Spinal cord (tissue), 9 donors: ENCODE measurements at regions not wholly inside any gene's neighbourhood (a gene's known extent, or its start where the extent isn't known, plus 50 kb on each side); places are given as distances from the start of the nearest gene placed in this dataset.

ENCODE experiments used
- DNase-seq, 6 donors: peaks; one replicate each; pipeline versions ENCODE4 v3.0.0 to v3.0.0-alpha.2; 2013 to 2015; ENCODE audit warnings: low spot score in 6 of 6, low read depth in 4 of 6
- H3K27ac ChIP-seq: one replicate; pipeline ENCODE4 v1.5.1; 2013; ENCODE audit warnings: low read depth, low read length, control low read depth
- H3K27me3 ChIP-seq: one replicate; pipeline ENCODE4 v1.6.1; 2013; ENCODE audit warnings: low read length; ENCODE audit not compliant: control insufficient read depth, insufficient read depth
- H3K36me3 ChIP-seq: one replicate; pipeline ENCODE4 v1.6.1; 2013; ENCODE audit warnings: low read length; ENCODE audit not compliant: control insufficient read depth, insufficient read depth
- H3K4me1 ChIP-seq: one replicate; pipeline ENCODE4 v1.6.1; 2013; ENCODE audit warnings: low read length; ENCODE audit not compliant: control insufficient read depth, insufficient read depth
- H3K4me3 ChIP-seq: one replicate; pipeline ENCODE4 v1.5.1; 2013; ENCODE audit warnings: low read depth, low read length, control low read depth
- H3K9me3 ChIP-seq: one replicate; pipeline ENCODE4 v1.6.1; 2013; ENCODE audit warnings: low read length; ENCODE audit not compliant: control insufficient read depth, insufficient read depth
- WGBS: methylation state at CpG from one replicate; pipeline ENCODE4 v1.1.5; 2013; ENCODE audit warnings: missing lambda C conversion rate; ENCODE audit not compliant: insufficient coverage; 5-methylcytosine and 5-hydroxymethylcytosine counted together
- donor health status: healthy.

DNA sequence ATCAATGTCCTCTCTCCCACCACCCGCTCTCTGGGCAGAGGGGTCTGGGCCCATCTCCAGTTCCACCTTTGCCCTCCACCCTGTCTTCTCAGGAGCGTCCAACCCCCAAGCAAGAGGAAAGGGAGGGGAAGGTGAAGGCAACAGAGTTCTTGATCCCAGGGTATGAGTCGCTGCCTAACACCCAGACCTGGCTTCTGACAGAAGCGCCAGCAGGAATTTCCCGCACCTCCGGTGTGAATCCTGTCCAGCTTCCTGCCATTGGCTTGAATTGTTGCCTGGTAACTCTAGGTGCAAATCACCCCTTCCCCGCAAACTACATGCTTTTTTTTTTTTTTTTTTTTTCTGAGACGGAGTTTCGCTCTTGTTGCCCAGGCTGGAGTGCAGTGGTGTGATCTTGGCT, 84.2 kb upstream of the IER5L start:
- H3K27ac ChIP-seq, result no peak overlapping the region
- H3K36me3 ChIP-seq, result no peaks in the 10 kb centered on the region
- H3K9me3 ChIP-seq, result no peaks in the 10 kb centered on the region
- no peak overlapping the region for H3K4me3 ChIP-seq
- peaks cover 12% of the 10 kb centered on the region for H3K27me3 ChIP-seq
- WGBS, result 100% methylated on average over 1 of the region's 9 CpGs
- H3K4me1 ChIP-seq, result peaks cover 20% of the 10 kb centered on the region
- DNase-seq, result no peak

DNA sequence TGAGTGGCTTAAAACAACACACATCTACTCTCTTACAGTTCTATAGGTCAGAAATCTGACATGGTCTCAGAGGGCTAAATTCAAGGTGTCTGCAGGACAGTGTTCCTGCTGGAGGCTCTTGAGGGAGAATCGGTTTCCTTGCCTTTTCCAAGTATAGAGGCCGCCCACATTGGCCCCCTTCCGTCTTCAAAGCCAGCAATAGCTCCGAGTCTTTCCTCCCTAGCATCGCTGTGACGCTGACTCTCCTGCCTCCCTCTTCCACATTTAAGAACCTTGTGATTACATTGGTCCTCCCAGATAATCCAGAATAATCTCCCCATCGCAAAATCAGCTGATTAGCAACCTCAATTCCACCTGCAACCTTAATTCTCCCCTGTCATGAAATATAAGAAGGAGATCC, 81.3 kb upstream of the IER5L start:
- no peak overlapping the region for H3K4me3 ChIP-seq
- DNase-seq, result peak in 1 of 6 donors; percentile 50
- WGBS, result 69% methylated on average over 7 of the region's 7 CpGs

DNA sequence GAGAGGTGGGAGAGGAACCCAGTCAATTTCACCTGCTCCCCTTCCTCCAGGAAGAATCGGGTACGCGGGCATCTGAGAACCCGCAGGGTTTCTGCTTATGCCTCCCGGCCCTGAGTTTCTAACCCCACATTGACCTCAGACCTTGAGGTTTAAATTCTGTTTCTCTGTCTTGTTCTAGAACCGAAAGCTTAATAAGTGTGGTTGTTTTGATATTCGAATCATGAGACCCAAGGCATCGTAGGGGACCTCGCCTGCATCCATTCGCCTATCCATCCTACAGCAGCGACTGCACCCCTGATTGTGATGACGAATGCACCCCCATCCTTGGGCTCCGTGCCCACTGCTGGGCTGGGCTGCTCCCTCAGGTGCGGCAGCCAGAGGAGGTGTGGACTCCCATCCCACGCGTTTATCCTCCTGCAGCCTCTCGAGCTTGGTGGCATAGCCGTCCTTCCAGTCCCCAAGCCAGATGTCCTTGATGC, 80.8 kb upstream of the IER5L start:
- Histone ChIP-seq H3K4me3 (peak overlapping the region; percentile 26), H3K9me3 (no peaks in the 10 kb centered on the region), H3K27ac (no peak overlapping the region), H3K27me3 (peaks cover 15% of the 10 kb centered on the region), H3K4me1 (peaks cover 28% of the 10 kb centered on the region), H3K36me3 (no peaks in the 10 kb centered on the region)
- 17% methylated on average over 14 of the region's 18 CpGs for WGBS
- DNase-seq, result no peak

More for the DNA sequence above, 81.3 kb upstream of the IER5L start:
- Histone ChIP-seq H3K27me3 (peaks cover 12% of the 10 kb centered on the region), H3K9me3 (no peaks in the 10 kb centered on the region), H3K27ac (no peak overlapping the region), H3K36me3 (no peaks in the 10 kb centered on the region), H3K4me1 (peaks cover 23% of the 10 kb centered on the region)

DNA sequence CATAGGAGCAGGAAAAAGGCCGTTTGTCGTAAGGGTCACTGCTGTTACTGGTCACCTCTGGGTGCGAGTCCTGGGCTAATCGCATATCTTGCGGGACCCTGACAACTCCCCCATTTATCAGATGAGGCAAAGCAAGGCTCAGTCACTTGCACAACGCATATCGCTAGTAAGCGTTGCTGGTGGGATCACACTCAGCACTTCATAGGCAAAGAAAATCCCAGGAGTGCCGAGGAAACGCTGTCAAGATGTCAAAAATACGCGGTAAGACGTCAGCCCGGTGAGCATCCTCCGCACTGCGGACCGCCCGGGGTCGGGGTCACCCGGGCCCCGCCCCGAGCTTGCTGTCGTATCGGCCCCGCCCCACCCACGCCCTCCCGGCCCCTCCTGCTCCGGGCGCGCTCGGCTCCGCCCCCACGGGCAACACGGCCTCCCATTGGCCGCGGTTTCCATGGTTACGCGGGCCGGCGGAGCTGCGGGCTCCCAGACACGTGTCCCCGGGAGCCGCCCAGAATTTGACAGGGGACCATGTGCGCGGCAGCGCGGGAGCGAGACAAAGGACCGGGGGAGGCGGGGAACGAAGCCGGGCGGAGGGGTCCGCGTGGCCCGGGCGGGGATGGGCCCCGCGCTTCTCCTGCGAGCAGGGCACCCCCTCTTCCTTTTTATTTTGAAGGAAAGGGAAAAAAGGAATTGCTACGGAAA, 80.2 kb upstream of the IER5L start:
- 6% methylated on average over 60 of the region's 62 CpGs for WGBS
- Histone ChIP-seq H3K4me1 (peaks cover 34% of the 10 kb centered on the region), H3K4me3 (peak overlapping the region; percentile 26), H3K36me3 (no peaks in the 10 kb centered on the region), H3K9me3 (no peaks in the 10 kb centered on the region), H3K27ac (no peak overlapping the region), H3K27me3 (peaks cover 15% of the 10 kb centered on the region)
- DNase-seq, result peak; percentile 63 to 99 (median 87)

DNA sequence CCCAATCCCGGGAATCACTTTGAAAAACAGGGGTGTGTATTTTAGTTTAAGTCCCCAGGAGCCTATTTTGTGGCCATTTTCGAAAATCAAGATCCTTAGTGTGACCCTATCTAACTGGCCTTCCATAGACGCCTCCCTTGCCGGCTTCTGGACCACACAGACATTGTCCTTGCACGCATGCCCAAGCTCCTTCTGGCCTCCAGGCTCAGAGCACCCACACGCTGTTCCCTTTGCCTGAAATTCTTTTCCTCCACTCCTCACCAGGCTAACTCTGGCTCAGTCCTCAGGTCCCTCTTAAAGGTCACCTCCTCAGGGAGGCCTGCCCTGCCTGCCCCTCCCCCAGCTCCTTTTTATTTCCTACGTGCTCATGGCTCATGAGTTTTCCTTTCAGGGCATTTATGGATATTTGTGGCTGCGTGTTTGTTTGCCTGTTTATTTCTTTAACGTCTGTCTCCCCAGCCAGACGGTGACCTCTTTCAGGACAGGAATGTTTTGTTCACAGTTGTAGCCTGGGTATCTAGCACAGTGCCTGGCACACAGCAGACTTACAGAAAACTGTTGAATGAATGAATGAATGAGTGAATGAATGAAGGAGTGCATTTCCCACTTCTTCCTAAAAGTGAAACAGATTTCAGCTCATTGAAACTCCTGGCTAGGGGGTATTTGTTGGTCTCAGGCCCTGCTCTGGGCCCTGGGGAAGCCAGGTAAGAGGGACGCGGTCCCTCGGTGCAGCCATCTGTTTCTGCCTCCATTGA, 79.1 kb upstream of the IER5L start:
- Histone ChIP-seq H3K9me3 (no peaks in the 10 kb centered on the region), H3K27ac (no peak overlapping the region), H3K4me1 (peaks cover 40% of the 10 kb centered on the region), H3K36me3 (no peaks in the 10 kb centered on the region), H3K27me3 (peaks cover 15% of the 10 kb centered on the region), H3K4me3 (no peak overlapping the region)
- no peak for DNase-seq
- whole genome bisulfite sequencing, result 80% methylated on average over 8 of the region's 13 CpGs

DNA sequence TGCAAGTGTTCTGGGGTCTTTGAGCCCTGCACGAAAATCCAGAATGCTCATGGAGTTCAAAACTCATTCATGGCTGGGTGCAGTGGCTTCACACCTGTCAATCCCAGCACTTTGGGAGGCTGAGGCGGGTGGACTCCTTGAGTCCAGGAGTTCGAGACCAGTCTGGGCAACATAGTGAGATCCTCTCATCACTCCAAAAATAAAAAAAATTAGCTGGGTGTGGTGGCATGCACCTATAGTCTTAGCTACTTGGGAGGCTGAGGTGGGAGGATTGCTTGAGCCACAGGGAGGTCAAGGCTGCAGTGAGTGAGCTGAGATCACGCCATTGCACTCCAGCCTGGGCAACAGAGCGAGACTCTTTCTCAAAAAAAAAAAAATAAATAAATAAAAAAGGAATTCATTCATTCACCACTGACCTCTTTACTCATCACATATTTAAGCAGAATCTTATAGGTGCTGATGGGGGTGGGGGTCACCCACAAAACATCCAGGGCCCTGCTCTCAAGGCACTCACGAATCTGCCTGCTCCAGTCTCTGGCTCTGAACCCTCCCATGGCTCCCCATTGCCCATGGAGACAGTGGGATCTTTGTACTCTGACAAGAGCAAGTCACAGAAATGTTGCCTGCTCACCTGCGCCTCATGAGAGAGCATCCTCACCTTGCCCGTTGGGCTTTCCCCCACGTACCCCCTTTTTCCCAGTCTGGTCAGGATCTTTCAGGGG, 76.7 kb upstream of the IER5L start:
- peaks cover 40% of the 10 kb centered on the region for H3K4me1 ChIP-seq
- peaks cover 15% of the 10 kb centered on the region for H3K27me3 ChIP-seq
- no peaks in the 10 kb centered on the region for H3K9me3 ChIP-seq
- peak overlapping the region; percentile 25 for H3K27ac ChIP-seq
- 88% methylated on average over 5 of the region's 9 CpGs for WGBS
- no peak for DNase-seq
- no peaks in the 10 kb centered on the region for H3K36me3 ChIP-seq
- H3K4me3 ChIP-seq, result no peak overlapping the region

DNA sequence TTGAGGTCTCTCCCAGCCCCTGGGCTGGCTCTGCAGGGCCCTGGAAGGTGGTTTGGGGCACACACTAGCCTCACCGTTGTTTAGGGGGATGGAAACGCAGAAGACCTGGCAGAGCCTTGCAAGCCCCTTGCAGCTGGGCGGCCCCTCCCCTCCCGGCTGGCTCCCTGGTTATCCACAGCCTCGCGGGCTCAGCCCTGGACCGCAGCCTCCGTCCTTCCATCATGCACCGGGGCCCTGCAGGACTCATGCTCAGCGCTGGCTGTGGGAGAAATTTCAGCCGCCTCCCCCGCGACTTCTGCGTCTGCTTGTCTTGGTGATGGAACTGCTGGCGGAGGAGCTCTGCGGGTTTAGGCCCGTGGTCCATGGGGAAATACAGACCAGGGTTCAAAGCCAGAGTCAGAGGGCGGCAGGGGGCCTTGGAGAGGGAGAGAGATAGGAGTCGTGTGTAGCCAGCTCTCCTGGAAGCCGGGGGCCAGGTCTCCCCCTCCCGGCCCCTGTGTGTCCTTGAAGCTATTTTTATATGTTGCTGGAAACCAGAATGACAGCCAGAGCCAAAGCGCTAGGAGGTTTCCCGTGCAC, 75.8 kb upstream of the IER5L start:
- WGBS, result 23% methylated on average over 23 of the region's 23 CpGs
- Histone ChIP-seq H3K27ac (peak overlapping the region; percentile 25), H3K4me3 (no peak overlapping the region), H3K4me1 (peaks cover 33% of the 10 kb centered on the region), H3K36me3 (no peaks in the 10 kb centered on the region), H3K27me3 (peaks cover 10% of the 10 kb centered on the region), H3K9me3 (no peaks in the 10 kb centered on the region)
- peak in 2 of 6 donors; percentile 53 to 57 for DNase-seq

DNA sequence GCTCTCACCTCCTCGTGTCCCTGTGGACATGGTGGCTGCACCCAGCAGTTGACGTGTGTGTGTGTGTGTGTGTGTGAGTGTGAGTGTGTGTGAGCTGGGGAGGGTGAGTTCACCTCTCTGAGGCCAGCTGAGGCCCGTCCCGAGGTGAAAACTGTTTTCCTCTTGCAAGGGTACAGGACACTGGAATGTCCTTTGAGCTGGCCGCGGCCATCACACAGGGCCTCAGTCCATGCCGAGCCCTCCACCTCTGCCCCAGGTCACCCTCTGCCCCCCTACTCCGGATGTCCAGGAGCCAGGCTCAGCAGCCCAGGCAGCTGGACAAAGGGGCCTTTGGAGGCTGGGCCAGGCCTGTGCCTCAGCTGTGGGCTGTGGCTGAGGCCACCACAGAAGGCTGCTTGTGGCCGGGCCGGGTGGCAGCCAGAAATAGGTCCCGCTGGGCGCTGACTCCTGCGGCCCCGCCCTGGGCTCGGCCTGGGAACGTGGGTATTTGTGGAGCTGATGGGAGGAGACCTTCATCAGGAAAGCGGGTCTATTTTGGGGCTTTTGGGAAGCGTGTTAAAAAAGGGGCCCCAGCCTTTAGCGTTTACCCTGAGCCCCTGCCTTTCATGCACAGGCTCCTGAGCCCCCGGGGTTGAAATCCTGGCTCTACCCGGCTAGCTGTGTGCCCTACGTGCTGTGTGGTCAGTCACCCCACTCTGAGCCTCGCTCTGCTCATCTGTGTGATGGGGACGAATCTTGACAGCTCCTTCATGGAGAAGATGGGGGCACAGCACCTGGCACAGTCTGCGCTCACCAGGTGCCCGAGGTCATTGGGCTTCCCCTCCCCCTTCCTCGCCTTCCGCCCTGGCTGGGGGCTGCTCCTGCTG, 75.1 kb upstream of the IER5L start:
- peaks cover 7% of the 10 kb centered on the region for H3K27me3 ChIP-seq
- no peaks in the 10 kb centered on the region for H3K36me3 ChIP-seq
- DNase-seq, result no peak
- H3K27ac ChIP-seq, result peak overlapping the region; percentile 25
- H3K4me3 ChIP-seq, result no peak overlapping the region
- H3K9me3 ChIP-seq, result no peaks in the 10 kb centered on the region
- 61% methylated on average over 24 of the region's 28 CpGs for WGBS
- peaks cover 27% of the 10 kb centered on the region for H3K4me1 ChIP-seq

DNA sequence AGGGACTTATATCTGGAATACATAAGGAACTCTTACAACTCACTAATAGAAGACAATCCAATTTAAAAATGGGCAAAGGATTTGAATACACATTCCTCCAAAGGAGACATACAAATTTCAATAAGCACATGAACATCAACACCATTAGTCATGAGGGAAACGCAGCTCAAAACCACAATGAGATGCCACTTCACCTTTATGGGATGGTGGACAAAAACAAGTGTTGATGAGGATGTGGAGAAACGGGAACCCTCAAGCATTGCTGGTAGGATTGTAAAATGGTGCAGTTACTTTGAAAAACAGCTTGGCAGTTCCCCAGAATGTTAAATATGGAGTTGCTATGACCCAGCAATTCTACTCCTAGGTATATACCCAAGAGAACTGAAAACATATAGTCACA, 72.7 kb upstream of the IER5L start:
- Histone ChIP-seq H3K36me3 (no peaks in the 10 kb centered on the region), H3K9me3 (no peaks in the 10 kb centered on the region), H3K27me3 (peaks cover 3% of the 10 kb centered on the region), H3K27ac (no peak overlapping the region), H3K4me3 (no peak overlapping the region), H3K4me1 (peaks cover 19% of the 10 kb centered on the region)
- no peak for DNase-seq
- WGBS, result no CpG with 5 or more reads among the region's 2 CpGs
